Gastroesophageal sphincter (tissue), 3 donors: ENCODE measurements at regions not wholly inside any gene's neighbourhood (a gene's known extent, or its start where the extent isn't known, plus 50 kb on each side); places are given as distances from the start of the nearest gene placed in this dataset.

Experiments used
- POLR2A ChIP-seq, 2 donors: fragments of 450-650 bp; IDR thresholded peaks; one replicate each; pipeline ENCODE4 v1.6.1; 2017; ENCODE audit warnings: antibody characterized with exemption in 2 of 2, mild to moderate bottlenecking in 2 of 2, moderate library complexity in 1 of 2
- TF ChIP-seq, protein P1 (sequence below), 4 experiments: fragments of 200-600 bp in 2 of 4; fragments of 450-650 bp in 2 of 4; sonication (generic) in 1 of 4; IDR thresholded peaks; one replicate each; pipeline ENCODE4 v1.5.1; 2017 to 2019; ENCODE audit warnings: antibody characterized with exemption in 4 of 4, mild to moderate bottlenecking in 2 of 4, moderate library complexity in 2 of 4

DNA sequence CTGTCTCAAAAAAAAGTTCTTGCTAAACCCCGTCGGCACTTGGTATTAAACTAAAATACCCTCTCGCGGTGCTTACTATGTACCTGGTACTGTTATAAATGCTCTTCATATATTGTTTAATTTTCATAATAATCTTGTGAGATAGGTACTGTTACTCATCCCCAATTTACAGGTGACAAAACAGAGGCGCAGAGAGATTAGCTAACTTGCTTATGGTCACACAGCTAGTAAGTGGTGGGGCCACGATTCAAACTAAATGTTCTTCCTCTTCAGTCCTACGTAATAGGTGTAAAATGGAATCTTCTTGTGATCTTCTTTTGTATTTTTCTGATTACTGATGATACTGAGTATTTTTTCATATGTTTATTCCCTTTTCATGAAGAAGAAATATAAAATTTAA lies 51.3 kb downstream of the TET3 start:
- no peak for TF ChIP-seq POLR2A (IDR thresholded peaks at IDR 0.05)
- TF ChIP-seq, protein P1, sequence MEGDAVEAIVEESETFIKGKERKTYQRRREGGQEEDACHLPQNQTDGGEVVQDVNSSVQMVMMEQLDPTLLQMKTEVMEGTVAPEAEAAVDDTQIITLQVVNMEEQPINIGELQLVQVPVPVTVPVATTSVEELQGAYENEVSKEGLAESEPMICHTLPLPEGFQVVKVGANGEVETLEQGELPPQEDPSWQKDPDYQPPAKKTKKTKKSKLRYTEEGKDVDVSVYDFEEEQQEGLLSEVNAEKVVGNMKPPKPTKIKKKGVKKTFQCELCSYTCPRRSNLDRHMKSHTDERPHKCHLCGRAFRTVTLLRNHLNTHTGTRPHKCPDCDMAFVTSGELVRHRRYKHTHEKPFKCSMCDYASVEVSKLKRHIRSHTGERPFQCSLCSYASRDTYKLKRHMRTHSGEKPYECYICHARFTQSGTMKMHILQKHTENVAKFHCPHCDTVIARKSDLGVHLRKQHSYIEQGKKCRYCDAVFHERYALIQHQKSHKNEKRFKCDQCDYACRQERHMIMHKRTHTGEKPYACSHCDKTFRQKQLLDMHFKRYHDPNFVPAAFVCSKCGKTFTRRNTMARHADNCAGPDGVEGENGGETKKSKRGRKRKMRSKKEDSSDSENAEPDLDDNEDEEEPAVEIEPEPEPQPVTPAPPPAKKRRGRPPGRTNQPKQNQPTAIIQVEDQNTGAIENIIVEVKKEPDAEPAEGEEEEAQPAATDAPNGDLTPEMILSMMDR (IDR thresholded peaks at IDR 0.05): no peak
